ENCODE measurements at regions not wholly inside any gene's neighbourhood (a gene's known extent, or its start where the extent isn't known, plus 50 kb on each side); places are given as distances from the start of the nearest gene placed in this dataset.
"Not testable (repeated sequence)": the region's sequence is repeated elsewhere in the genome, so short reads cannot be mapped to it uniquely, and the experiment has no call there.

- DNase-seq = no peak
Observed at GRCh38 chr1:101431956-101432510, 195.2 kb downstream of the S1PR1 start.

DNA sequence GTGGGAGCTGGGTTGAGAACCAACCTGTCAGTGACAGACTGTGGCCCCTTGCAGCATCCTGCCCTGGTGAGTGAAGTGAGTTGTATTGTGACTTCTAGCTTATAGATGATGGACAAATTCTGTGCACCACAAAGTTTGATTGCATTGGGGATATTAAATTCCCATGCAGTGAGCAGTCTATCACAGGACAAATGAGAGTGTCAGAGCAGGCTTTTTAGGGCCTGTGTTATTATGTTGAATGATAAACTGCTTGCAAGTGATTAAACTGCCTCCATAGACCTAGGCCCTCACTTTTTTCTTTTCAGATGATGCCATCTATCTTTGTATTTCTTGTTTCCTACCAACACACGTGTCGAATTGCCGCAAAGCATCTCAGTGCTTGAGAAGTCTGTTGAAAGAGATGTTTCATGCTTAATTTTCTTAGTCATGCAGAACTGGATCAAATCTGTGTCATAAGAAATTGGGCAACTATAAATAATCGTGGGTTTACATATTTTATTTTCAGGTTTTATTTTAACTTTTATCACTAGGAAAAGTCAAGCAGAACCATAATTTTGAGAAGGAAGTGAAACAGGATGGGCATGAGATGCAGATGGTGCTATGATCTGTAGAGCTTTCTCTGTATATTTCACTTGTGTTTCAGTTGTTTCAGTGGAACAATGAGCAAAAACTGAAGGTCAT lies 199.2 kb downstream of the S1PR1 start:
- no peak for DNase-seq

GRCh38 chr1:101437800-101438199 lies 201.0 kb downstream of the S1PR1 start:
- DNase-seq = no peak

DNA sequence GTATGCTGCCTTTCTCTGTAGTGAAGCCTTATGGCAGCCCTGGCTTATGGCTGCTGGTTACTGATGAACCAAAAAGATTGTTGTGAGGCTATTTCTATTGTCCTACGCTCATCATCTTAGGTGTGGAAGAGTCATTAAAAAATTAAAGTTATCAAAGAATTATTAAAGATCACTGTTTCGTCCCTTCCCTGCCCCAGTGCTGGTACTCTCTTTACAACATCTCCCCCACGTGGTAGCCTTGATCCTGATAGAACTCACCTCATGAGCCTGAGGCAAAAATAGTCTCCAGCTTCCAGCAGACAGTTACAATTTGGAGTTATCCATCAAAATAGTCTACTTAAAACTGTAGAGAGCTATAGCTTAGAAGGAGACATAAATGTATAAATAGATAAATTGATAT lies 201.5 kb downstream of the S1PR1 start:
- DNase-seq = no peak

- no peak for DNase-seq
Observed at GRCh38 chr1:101440485-101440884, 203.7 kb downstream of the S1PR1 start.

GRCh38 chr1:101444381-101444780 lies 207.6 kb downstream of the S1PR1 start:
- DNase-seq = no peak

DNA sequence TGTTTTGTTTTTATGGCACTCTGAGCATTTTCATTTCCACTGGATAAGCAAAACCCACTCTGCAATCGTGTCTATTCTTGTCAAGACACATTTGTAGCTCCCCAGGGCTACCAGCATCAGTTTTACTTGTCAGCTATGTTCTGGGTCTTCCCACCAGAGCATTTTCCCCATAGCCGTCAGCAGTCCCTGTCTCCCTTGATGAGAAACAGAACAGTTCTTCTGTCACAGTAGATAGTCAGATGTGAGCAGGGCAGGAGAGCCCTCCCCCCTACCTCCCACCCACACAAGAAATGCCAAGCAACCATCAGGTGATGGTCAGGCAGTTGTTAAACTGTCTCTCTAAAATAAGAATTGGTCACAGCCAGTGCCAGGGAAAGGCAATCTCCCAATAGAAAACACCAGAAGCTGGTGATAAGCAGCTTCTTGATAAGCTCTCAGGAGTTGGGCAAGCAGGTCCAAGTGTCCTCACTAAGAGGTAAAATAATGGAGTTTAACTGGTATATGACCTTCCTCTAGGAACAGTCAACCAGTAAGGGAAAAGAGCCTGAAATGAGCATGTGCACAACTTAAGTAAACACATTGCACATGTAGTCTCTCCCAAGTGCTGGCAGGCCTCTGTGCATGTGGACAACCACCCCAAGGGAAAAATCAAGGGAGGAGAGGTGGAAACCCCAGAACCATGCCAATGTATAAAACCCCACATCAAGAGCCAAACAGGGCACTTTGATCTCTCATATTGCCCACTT lies 208.2 kb downstream of the S1PR1 start:
- no peak for DNase-seq

DNA sequence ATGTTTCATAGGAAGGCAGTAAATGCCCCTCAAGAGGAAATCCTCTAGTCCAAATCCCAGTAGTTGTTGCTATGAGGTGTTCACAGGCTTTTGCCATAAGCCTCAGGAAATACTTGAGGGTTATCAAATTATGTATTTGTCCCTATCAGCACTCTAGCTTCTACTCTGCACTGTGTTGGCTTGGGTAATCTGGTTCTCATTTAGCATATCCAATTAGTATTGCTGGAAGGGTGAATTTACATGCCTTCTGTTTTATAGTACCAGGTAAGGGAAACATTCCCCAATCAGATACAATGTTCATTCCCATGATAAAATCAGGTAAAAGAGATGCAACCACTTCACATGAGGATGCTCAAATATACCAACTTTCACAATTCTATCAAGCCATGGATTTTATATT lies 211.2 kb downstream of the S1PR1 start:
- no peak for DNase-seq

DNA sequence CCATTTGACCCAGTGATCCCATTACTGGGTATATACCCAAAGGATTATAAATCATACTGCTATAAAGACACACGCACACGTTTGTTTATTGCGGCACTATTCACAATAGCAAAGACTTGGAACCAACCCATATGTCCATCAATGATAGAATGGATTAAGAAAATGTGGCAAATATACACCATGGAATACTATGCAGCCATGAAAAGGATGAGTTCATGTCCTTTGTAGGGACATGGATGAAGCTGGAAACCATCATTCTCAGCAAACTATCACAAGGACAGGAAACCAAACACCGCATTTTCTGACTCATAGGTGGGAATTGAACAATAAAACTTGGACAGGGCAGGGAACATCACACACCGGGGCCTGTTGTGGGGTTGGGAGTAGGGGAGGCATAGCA lies 213.9 kb downstream of the S1PR1 start:
- DNase-seq = not testable (repeated sequence)

DNA sequence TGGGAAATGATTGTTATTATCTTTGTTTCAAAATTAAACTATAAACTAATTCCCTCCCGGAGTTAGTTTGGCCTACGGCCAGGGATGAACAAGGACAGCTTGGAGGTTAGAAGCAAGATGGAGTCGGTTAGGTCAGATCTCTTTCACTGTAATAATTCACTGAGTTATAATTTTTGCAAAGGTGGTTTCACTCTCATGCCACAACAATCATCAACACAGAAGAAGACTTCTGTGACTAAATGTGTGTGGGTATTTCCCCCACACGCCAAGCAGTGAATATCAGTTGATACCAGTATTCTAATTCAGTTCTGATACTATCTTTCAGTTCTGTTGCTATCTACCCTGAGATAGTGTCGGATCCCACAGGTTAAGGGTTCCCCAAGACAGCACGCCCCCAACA lies 215.1 kb downstream of the S1PR1 start:
- no peak for DNase-seq

- no peak for DNase-seq
Observed at GRCh38 chr1:101452825-101453224, 216.0 kb downstream of the S1PR1 start.

GRCh38 chr1:101453844-101454243 lies 217.0 kb downstream of the S1PR1 start:
- DNase-seq = no peak

DNA sequence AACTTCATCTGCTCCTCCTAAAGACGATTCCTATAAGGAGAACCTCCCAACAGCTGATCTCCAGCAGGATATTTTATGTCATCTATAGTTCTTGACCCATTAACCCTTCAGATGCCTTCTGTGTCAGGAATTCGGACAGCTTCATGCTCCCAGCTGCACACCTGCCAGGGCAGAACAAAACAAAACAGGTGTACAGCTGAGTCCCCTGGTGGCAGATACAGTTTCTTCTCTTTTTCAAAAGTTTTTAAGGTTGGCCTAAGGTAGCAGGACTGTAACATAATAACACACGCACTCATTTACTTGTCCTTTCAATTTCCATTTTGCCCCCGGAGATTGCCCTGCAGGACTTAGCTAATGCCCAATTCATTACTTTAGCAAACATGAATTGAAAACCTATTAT lies 218.3 kb downstream of the S1PR1 start:
- no peak for DNase-seq

DNA sequence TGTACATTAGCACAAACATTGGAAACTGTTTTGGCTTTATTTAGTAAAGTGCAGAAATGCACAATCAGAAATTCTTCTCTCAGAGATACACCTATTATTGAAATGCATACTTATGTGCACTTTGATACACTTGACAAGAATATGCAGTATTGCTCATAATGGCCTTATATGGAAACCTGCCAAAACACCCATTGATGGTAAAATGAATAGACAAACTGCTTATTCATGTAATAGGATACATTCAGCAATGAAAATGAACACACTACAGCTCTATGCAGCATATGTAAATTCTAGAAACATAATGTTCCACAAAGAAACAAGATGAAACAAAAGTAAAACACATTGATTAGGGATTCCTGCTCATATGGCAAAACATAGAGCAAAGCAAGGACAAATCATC lies 223.9 kb downstream of the S1PR1 start:
- DNase-seq = no peak

DNA sequence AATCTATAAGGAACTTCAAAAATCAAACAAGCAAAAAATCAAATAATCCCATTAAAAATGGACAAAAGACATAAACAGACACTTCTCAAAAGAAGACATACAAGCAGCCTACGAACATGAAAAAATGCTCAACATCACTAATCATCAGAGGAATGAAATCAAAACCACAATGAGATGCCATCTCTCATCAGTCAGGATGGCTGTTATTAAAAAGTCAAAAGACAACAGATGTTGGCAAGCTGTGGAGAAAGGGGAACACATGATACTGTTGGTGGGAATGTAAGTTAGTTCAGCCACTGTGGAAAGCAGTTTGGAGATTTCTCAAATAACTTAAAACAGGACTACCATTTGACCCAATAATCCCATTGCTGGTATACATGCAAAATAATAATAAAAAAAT lies 226.4 kb downstream of the S1PR1 start:
- no peak for DNase-seq

- no peak for DNase-seq
Observed at GRCh38 chr1:101465941-101466340, 229.1 kb downstream of the S1PR1 start.

GRCh38 chr1:101474039-101474665 lies 237.3 kb downstream of the S1PR1 start:
- DNase-seq = no peak

GRCh38 chr1:101476541-101476940 lies 239.7 kb downstream of the S1PR1 start:
- no peak for DNase-seq

DNA sequence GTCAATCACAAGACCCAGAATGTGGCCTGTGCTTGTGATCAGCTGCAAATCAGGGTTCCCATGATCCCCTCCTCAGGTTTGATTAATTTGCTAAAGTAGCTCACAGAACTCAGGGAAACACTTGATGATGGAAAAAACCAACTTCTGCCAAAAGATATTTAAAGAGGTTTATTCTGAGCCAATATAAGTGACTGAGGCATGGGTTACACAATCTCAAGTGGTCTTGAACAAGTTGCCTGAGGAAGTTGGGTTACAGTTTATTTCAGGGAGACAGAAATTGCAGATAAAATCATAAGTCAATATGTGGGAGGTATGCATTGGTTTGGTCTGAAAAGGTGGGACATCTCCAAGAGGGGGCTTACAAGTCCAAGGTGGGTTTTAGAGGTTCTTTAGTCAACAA lies 243.1 kb downstream of the S1PR1 start:
- no peak for DNase-seq

DNA sequence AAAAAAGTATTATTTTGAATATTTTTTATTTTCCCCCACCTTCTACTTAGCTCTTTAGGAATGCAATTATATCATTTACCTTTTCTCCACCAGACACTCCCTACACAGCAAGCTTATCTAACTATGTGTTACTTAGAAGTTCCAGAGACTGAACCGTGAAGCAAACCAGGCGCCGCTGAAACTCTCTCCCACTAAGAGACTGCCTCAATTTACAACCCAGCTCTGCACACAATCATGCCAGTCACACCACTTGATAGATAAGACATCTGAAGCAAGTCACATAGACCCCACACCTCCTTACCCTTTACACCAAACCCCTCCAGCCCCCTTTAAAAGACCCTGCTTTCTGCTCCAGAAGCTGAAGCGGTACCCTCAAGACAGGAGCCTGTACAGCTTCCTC lies 245.5 kb downstream of the S1PR1 start:
- no peak for DNase-seq

- DNase-seq = no peak
Observed at GRCh38 chr1:101483982-101484688, 247.3 kb downstream of the S1PR1 start.

DNA sequence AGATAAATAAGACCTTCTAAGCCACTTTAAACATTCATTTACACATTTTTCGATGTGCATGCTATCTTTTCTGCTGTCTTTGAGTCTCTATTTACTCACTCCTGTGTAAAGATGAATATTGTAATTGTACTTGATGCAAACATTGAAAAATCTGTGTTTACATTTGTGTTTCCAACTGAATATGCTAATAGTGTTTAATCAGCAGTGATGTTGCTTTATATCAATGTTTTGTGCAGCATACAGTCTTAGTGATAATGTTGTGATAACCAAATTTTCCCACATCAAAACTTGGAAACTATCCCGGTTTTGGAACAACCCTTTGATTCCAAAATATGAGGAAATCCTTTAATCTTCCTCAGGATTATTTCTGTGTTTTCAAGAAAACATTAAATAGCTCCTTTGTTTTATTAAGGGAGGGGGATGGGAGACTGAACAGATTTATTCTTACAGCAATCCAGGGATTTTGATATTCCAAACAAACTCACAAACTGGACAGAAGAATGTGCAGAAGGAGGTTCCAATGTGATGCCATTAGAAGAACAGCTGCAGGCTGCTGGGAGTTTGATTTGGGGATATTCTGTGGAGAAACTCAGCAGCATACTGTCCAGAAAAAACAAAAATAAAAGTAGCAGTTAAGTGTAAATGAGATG lies 248.0 kb downstream of the S1PR1 start:
- DNase-seq = no peak

DNA sequence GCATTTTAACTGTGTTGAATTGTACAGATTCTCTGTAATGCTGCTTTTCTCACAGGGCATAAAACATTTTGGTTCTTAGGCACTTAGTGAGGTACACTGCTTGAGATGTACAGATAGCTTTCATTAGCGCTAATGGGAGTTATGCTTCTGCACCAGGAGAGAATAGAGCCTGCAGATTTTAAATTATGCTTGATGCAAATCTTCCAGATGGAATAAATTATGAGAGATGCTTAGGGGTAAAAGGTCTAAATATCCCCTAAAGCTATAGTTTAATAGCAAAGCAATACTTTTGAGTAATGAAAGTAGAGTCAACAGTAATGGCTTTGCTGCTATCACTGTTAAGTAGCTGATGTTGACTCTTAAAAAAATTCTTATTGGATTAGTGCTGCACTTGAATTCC lies 248.9 kb downstream of the S1PR1 start:
- no peak for DNase-seq
